Renal cortical epithelial cell (primary cell): ENCODE measurements at regions not wholly inside any gene's neighbourhood (a gene's known extent, or its start where the extent isn't known, plus 50 kb on each side); places are given as distances from the start of the nearest gene placed in this dataset.
A peak's percentile ranks its signal among the peaks of the same experiment; 100 is the strongest.
"Not testable (repeated sequence)": the region's sequence is repeated elsewhere in the genome, so short reads cannot be mapped to it uniquely, and the experiment has no call there.

Experiments
- DNase-seq: peaks from one replicate; pipeline ENCODE4 v3.0.0-alpha.2; 2011; ENCODE audit warnings: low read depth

- DNase-seq = no peak
Observed at GRCh38 chr11:115637599-115638241, 133.5 kb upstream of the CADM1 start.

DNA sequence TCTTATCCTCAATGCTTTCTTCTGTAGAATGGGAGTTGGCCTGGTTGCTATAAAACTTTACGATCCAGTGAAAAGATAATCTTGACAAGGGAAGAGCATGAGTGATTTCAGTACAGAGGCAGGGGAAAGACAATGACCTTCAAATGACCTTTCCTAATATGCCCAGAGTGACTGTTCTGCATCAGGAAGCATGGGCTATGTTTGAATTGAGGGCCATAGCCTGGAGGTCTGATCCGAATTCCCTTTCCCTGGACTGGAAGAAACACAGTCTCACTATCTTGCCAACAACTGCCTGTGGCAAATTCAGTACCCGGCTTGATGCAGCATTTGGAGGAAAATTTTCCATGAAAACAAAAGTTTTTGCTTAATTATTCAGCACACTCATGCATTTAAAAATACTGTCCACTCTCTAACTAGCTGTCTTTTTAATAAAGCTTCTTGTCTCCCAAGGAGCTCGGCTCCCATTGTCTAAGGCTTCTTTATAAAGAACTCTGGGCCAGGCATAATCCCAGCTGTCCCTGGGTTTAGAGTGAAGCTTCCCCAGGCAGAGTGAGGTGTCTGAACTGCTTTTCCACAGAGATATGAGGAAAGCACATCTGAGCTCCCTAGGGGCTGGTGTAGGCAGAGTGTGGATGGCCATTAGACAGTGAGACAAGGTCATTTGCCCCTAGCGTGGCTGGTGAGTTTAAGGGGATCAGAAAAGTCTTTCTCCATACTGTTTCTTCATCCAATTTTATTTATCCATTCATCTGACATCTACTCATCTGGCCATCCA lies 132.7 kb upstream of the CADM1 start:
- no peak for DNase-seq

GRCh38 chr11:115633977-115634376 lies 129.8 kb upstream of the CADM1 start:
- not testable (repeated sequence) for DNase-seq

DNA sequence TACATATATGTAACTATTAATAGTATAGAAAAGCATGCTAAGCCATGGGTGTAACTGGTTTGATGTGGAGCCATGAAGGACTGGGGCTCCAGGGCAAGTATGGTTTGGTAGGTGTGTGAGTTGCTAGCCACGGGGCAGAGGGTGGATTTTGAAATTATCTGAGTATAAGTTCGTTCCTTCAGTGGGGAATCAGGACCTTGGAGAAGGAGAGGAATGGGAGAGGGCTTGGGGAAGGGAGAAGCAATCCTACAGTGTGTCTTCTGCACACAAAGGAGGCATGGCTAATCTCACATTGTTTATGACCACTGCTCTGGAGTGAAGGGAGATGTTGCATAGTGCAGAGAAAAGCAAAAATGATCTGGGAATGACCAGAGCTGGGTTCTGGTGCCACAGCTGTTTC lies 127.8 kb upstream of the CADM1 start:
- no peak for DNase-seq

- no peak for DNase-seq
Observed at GRCh38 chr11:115631609-115632008, 127.4 kb upstream of the CADM1 start.

DNA sequence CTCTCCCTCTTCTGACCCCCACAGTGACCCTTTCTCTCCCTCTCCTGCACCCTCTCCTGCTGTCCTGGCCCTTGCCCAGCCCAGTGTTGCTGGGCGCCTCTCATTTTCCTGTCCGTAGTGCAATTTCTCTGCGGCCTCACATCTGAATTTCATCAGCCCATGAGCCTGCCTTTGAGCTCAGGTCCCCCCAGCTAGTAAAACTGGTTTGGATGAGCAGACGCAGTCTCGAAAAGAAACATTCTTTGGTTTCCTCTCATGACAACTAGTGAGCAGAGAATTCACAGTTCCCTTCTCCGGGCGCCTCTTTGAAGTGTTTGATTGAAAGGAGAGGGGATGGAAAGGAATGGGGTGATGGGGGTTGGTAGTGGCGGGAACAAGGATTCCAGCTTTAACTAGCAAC lies 126.0 kb upstream of the CADM1 start:
- no peak for DNase-seq

DNA sequence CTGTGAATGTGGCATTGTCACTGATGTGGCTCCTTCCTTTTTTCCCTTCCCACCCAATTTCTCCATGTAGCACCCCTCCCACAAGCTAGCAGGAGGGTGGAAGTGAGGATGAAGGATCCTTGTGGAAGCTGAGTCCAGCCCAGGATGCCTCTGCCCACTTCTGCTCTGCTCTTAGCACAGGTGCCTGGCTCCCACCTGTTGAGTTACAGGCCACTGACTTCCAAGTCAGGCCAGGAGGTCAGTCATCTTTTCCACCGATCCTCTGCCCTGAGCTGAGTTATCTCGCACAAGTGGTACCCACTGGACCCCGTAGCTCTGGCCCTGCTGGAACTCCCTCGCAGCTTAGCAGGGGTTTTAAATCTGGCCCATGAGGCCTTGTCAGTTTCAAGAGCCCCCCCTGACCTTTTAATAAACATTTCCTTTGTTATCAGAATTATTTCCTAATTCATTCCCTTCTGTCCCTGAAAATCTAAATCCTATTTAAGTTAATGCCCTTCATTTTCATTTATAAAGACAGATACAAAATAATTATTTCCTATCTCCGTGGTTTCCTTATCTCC lies 125.3 kb upstream of the CADM1 start:
- DNase-seq = no peak

GRCh38 chr11:115627666-115628460 lies 123.6 kb upstream of the CADM1 start:
- DNase-seq = no peak

- no peak for DNase-seq
Observed at GRCh38 chr11:115627071-115627470, 122.9 kb upstream of the CADM1 start.

GRCh38 chr11:115626414-115626813 lies 122.2 kb upstream of the CADM1 start:
- DNase-seq = no peak

GRCh38 chr11:115625502-115625901 lies 121.3 kb upstream of the CADM1 start:
- DNase-seq = no peak

DNA sequence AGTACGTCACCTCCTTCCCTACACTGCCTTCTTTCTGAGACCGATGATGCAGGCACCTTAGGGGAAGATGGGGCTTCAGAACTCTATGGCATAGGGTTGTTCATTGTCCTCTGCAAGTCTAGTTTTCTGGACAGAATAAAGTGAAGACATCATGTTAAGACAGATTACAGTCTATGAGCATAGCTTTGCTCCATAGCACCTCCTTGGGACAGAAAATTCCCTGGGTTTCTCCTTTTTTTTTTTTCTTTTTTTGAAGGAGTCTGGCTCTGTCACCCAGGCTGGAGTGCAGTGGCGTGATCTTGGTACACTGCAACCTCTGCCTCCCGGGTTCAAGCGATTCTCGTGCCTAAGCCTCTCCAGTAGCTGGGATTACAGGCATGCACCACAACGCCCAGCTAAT lies 119.8 kb upstream of the CADM1 start:
- no peak for DNase-seq

- peak; percentile 95 for DNase-seq
Observed at GRCh38 chr11:115623021-115623451, 118.8 kb upstream of the CADM1 start.

DNA sequence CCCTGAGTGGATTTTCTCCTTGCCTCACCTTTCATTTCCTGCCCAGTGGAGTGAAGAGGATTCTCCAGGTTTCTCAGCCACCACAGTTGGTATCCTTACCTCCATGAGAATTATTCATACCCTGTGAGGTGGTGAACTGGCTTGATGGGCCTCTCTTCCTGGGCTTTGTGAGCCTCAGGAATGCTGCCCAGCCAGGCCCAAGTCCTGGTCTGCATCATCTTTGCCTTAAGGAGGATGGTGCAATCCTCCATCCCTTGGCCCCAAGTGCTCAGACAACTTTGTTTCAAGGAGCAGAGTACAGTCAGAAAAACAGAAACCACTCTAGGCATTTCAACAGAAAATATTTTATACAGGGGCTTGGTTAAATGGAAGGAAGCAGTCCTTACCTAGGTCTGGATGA lies 114.2 kb upstream of the CADM1 start:
- peak; percentile 37 for DNase-seq

DNA sequence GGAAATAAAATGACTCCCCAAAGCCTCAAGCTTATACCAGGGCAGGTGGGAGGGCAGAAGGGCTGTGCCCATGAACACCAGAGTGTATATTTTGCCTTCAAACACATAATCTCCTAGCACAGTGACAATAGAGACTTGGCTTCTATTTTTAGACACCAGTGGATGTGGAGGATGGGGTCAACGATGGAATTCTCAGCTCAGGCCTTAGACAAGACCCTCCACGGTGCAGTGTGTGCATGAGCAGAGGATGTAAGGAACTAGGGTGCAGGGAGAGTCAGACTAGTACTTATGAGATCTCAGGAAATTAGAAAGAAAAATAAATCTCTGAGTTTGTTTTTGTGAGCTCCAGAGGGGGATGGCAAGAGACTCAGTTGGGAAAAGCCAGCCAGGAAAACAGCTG lies 113.6 kb upstream of the CADM1 start:
- no peak for DNase-seq

DNA sequence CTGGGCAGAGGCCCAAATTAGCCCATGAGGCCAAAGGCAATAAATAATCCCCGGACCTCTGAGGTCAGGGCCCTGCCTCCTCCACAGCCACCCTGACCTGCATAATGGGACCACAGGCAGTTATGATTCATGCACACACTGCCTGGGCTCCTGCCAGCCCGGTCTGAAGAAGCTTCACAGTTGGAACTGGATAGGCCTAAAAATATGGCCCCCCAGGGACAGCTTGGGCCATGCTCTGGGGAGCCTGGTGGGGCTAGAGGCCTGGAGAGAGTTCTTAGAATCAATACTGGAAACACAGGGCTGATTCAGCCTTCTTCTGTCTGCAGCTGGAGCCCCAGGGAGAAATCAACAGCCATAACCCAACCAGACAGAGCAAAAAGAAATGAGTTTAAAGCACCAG lies 112.8 kb upstream of the CADM1 start:
- DNase-seq = peak; percentile 73

DNA sequence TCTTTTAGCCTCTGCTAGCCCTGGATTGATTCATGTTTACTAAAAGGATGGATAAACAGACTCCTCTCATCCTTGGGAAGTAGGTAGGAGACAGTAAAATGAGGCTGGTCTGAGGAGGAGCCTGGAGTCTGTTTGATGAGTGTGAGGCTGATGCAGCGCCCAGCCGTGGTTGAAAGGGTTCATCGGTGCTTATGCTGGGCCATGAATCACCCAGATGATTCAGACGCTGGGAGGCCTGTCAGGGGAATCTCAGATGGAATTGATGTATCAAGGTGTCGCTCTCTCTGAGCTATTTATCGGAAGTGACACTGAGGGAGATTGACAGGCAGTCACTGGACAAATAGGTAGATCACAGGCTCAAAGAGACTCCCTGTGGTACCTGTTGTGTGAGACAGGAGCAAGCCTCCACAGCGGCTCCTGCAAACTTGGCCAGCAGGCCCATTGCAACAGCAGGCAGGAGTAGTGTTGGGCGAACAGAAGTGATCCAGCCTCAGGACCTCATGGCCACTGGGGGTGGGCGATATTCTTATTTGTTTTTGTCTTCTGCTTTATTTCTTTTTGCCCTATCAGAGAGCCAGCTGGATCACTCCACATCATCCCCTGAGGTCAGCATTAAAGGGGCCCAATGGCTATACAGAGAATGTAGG lies 109.9 kb upstream of the CADM1 start:
- DNase-seq = peak; percentile 75

DNA sequence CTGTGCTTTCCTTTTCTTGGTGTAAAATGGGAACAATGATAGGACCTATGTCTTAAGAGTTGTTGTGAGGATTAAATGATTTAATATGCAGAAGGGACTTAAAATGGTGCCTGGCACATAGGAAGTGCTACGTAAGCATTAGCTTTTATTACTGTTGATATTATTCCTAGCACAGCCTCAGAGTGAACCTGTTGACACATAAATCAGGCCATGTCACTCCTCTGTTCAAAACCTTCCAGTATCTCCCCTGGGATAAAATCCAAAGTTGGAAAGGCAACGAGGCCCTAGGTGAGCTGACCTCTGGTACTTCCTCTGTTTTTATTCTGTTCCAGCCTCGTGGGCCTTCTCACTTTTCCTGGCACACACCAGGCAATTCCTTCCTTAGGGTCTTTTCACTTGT lies 108.8 kb upstream of the CADM1 start:
- DNase-seq = no peak

DNA sequence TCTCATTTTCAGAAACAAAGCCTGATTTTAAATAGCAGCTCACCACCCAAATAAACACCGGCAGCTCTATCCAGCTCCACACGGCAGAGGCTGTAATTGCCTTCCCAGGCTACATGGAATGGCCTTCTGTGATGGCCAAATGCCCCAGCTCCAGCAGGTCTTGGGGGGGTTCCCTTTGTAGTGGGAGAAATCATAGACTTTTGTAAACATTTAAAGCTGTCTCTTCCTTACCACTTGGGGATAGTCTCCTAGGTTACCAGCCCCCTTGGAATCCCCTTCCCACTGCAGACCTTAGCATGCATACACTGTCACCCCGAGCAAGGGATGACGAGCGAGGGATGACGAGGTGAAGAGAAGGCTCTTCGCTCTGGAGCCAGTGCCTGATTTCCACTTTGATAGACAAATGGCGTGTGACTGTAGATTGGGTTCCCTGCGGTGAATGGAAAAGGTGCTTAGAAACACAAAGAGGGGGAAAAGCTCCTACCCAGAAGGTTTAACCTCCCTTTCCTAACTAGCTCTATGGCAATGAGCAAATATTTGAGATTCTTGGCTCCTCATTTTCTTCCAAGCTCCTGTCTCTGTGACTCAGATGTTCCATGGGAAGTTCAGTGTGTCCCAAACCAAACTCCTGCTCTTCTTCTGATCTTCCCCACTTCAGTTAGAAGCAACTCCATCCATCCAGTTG lies 108.0 kb upstream of the CADM1 start:
- peak; percentile 33 for DNase-seq

GRCh38 chr11:115611343-115611742 lies 107.1 kb upstream of the CADM1 start:
- DNase-seq = no peak

- DNase-seq = no peak
Observed at GRCh38 chr11:115610908-115611307, 106.7 kb upstream of the CADM1 start.
